NCI-H2107 treated with DMSO at 0.1 percent for 48 hours (cell line): ENCODE measurements at regions not wholly inside any gene's neighbourhood (a gene's known extent, or its start where the extent isn't known, plus 50 kb on each side); places are given as distances from the start of the nearest gene placed in this dataset.
"Not testable (repeated sequence)": the region's sequence is repeated elsewhere in the genome, so short reads cannot be mapped to it uniquely, and the experiment has no call there.

ENCODE experiments used
- DNase-seq: peaks from one replicate; lab custom pipeline; 2025; ENCODE audit not compliant: unreplicated experiment; lab: John Stamatoyannopoulos, UW

DNA sequence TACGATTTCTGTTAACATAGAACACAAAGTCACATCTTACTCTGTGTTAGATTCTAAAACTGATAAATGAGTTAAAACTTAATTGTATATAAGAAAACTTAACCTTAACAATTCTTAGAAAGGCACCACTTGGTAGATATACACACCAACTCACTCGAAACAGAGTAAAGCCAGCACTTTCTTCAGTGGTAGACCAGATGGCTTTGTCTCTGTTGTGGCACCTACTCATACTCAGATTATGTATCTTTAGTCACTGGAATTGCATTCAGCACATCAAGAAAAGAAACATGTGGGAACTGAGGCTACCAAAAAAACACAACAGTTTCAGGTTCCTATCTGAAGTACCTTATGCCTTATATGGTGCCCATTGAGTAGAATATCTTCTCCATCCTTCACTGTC lies 192.5 kb downstream of the ZNF608 start:
- no peak for DNase-seq

- no peak for DNase-seq
Measured at GRCh38 chr5:124552526-124552925, 193.9 kb downstream of the ZNF608 start.

DNA sequence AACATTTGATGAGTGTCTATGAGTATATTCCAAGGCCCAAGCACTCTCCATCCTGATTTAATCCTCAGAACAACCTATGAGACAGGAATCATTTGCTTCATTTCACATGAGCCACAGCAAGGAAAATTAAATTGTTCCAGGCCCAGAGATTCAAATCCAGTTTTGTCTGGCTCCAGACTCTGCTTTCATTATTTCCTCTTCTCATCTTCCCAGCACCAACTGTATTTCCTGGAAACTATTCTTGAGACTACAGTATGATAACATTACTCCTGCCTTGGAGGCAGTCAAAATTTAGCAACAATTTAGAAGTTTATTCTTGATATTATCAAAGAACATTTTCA lies 194.5 kb downstream of the ZNF608 start:
- DNase-seq, result no peak

- DNase-seq, result no peak
Measured at GRCh38 chr5:124550731-124551130, 195.7 kb downstream of the ZNF608 start.

- DNase-seq, result no peak
Measured at GRCh38 chr5:124549891-124550436, 196.5 kb downstream of the ZNF608 start.

GRCh38 chr5:124546643-124547042 lies 199.8 kb downstream of the ZNF608 start:
- DNase-seq, result no peak

DNA sequence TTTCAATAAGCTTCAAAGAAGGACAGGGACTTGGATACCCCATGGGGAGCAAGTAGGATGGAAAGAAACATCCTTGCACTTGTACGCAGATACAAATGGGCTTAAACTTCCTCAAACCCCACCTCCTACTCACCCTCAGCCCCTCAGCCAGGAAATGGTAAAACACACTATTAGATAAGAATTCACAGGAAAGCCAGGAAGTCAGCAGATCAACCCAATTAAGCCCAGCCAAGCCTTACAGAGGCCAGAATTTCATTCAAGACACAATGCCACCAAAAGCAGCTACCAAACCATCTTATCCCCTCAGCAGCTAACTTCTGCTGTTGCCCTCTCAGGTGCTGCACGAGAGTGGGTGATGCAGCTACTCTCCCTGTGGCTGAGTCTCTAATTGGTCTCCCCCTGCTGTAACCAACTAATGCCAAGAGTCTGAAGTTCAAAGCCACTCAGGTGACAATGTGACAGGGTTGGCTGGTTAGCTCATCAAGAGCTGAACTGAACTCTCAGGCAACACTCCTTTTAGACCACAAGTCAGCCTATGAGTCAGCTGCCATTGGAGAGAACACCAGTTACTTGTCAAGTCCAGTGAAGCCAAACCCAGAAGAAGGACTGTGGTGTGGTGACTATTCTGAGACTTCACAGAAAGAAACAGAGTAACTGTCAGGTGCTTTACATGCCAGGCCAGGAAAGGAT lies 201.9 kb downstream of the ZNF608 start:
- no peak for DNase-seq

- DNase-seq, result no peak
Measured at GRCh38 chr5:124538931-124539330, 207.5 kb downstream of the ZNF608 start.

DNA sequence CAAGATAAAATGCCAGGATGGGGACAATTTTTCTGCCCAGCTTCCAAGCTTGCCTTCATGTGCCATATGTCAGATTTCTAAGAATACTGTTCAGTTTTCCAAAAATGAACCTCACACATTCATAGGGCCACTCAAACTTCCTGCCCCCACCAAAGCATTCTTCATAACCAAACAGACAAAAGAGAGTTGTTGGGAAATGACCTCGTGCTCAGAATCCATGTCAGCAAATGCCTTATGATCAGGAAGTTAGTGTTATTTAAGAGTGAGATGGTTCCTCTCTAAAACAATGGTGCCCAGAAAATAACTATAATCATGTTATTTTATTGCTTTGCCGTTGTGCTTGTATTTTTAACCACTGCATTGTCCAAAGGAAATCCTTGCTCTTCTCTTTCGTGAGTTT lies 208.2 kb downstream of the ZNF608 start:
- no peak for DNase-seq

- no peak for DNase-seq
Measured at GRCh38 chr5:124537522-124537921, 208.9 kb downstream of the ZNF608 start.

GRCh38 chr5:124537107-124537506 lies 209.3 kb downstream of the ZNF608 start:
- no peak for DNase-seq

- no peak for DNase-seq
Measured at GRCh38 chr5:124536333-124536732, 210.1 kb downstream of the ZNF608 start.

DNA sequence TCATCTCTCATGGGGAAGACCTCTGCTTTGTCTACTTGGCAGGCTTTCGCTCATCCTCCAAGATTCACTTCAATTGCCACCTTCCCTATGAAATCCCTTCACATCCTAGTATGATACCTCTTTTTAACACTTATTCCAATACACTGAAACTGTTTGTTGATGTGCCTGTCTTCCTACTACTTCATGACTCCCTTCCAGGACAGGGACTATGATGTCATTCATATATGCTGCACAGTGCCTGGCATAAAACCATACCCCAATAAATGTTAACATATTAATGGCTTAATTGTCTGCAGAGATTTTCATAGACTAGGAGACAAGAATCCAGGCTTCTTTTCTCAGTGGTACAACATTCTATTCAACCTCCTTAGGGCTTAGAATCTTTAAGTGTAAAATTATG lies 215.5 kb downstream of the ZNF608 start:
- DNase-seq, result no peak

- DNase-seq, result no peak
Measured at GRCh38 chr5:124528838-124529237, 217.6 kb downstream of the ZNF608 start.

GRCh38 chr5:124527220-124527991 lies 219.0 kb downstream of the ZNF608 start:
- DNase-seq, result no peak

DNA sequence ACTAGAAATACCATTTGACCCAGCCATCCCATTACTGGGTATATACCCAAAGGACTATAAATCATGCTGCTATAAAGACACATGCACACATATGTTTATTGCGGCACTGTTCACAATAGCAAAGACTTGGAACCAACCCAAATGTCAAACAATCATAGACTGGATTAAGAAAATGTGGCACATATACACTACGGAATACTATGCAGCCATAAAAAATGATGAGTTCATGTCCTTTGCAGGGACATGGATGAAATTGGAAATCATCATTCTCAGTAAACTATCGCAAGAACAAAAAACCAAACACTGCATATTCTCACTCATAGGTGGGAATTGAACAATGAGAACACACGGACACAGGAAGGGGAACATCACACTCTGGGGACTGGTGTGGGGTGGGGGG lies 220.4 kb downstream of the ZNF608 start:
- DNase-seq, result not testable (repeated sequence)

- DNase-seq, result no peak
Measured at GRCh38 chr5:124524552-124525232, 221.7 kb downstream of the ZNF608 start.

- DNase-seq, result no peak
Measured at GRCh38 chr5:124523897-124524296, 222.5 kb downstream of the ZNF608 start.

DNA sequence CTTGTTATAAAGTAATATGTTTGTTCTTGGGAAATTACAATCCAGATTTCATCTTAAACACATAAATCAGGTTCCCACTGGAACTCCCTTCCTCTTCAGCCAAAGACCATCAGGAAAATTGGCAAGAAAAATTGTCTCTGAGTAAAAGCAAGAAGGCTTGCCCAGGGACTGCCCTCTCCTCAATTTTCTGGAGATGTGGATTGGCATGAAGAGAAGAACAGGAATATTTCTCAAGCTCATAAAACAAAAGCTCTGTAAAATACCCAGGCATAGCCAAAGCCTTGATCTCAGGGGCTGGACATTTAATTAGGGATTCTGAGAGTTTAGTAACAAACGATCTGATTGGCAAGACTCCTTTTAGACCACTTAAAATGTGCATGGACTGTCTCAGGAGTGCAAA lies 223.4 kb downstream of the ZNF608 start:
- DNase-seq, result no peak

- no peak for DNase-seq
Measured at GRCh38 chr5:124521461-124522230, 224.8 kb downstream of the ZNF608 start.

DNA sequence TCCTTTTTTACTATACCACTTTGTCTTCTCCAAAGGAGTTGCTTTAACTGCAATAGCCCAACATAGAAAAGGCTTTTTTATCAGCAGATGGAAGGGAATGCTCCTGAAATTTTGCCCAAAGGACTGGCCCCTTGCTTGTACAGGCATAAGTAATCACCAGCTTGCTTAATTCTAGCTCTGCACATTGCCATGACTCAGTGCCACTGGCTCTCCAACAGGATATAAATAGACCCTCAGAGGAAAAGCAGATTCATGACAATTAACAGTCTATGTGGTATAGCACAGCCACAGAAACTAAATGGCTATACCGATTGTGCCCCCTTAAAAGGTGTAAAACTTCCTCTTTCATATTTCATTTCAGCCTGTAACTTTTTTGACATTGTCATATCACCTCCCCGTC lies 227.0 kb downstream of the ZNF608 start:
- DNase-seq, result no peak
